NCI-H1436 (cell line): ENCODE measurements at regions not wholly inside any gene's neighbourhood (a gene's known extent, or its start where the extent isn't known, plus 50 kb on each side); places are given as distances from the start of the nearest gene placed in this dataset.
"Not testable (repeated sequence)": the region's sequence is repeated elsewhere in the genome, so short reads cannot be mapped to it uniquely, and the experiment has no call there.

ENCODE experiments used
- DNase-seq: peaks from one replicate; lab custom pipeline; 2025; lab: John Stamatoyannopoulos, UW

DNA sequence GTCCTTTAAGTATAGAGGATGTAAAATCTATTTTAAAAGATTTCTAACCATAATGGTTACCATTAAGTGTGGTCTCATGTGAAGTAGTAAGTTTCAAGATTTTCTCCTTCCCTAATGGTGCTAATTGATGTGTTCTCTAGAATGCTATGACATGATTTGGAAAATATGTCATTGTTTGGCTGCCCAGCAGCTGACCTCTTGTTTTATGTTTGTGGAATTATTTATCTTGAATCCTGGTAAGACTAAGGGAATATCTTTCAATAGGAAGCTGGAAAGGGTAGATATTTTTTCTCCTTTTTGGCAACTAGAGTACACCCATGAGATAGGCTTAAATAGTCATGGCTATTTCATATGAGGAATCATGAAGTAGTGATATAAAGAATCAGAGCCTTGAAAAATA, 139.8 kb upstream of the CHODL start:
- no peak for DNase-seq

GRCh38 chr21:18096413-18096812, 148.2 kb upstream of the CHODL start:
- DNase-seq, result not testable (repeated sequence)

- no peak for DNase-seq
These were observed 154.8 kb upstream of the CHODL start for GRCh38 chr21:18089786-18090185.

GRCh38 chr21:18070392-18070791, 174.2 kb upstream of the CHODL start:
- no peak for DNase-seq

GRCh38 chr21:18069875-18070274, 174.8 kb upstream of the CHODL start:
- no peak for DNase-seq

DNA sequence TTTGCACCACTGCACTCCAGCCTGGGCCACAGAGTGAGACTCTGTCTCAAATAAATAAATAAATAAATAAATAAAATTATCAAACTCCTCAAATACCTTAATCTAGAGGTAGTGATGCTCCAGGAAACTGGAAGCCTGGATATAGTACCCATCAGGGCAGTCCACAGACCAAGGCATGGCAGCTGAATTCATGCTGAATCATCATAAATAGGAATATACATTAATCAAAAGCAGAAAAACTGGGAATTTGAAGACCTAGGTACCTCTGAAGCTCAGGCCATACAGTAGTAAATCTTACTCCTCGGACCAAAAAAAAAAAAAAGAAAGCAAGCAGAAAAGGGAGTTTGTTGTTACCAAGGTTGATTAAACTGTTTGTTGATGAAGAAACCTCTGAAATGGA, 184.2 kb upstream of the CHODL start:
- no peak for DNase-seq

DNA sequence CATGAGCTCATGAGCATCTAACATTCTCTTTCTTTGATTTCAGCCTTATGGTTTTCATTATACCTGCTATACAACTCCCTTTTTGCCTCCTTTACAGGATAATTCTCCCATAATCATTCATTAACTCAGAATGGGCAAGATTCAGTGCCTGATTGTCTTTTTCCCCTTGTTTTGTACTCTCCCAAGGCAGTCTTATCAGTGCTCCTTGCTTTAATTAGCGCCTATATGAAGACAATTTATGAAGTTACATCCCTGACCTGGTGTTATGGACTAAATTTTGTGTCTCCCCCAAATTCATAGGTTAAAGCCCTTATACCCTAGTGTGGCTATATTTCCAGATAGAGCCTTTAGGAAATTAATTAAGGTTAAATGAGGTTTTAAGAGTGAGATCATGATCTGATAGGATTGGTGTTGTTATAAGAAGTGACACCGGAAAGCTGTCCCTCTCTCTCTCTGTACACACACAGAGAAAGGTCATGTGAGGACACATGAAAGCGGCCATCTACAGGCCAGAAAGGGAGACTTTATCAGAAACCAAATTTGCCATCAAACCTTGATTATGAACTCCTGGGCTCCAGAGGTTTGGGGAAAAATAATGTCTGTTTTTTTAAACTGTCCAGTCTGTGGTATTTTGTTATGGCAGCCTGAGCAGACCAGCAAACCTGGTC, 185.8 kb upstream of the CHODL start:
- DNase-seq, result no peak

DNA sequence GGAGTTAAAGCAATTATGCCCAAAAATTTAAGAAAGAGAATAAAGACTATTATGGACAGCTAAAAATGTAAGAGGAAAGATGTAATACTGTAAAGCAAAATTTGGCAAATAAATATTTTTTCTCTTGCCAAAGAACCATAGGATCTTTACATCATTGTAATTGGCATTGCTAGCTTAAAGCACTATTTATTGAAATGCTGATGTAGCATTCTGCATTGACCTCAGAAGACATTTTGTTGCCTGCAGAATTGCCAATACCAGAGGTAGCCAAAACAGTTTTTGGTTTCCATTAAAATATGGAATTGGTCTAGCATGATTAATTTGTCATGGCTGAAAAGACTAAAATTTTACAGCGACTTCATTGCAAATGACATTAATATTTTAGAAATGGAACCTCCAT, 191.5 kb upstream of the CHODL start:
- no peak for DNase-seq

GRCh38 chr21:18049461-18049860, 195.2 kb upstream of the CHODL start:
- no peak for DNase-seq

- DNase-seq, result peak; percentile 26
These were observed 203.6 kb upstream of the CHODL start for GRCh38 chr21:18041012-18041411.

GRCh38 chr21:18030248-18030647, 211.1 kb upstream of the C21orf91 start:
- no peak for DNase-seq

GRCh38 chr21:18026359-18026758, 207.2 kb upstream of the C21orf91 start:
- DNase-seq, result no peak

- DNase-seq, result no peak
These were observed 204.6 kb upstream of the C21orf91 start for GRCh38 chr21:18023711-18024110.

GRCh38 chr21:18023157-18023556, 204.0 kb upstream of the C21orf91 start:
- DNase-seq, result no peak

GRCh38 chr21:18007121-18007520, 188.0 kb upstream of the C21orf91 start:
- DNase-seq, result no peak

GRCh38 chr21:18006691-18007090, 187.5 kb upstream of the C21orf91 start:
- no peak for DNase-seq

GRCh38 chr21:18002393-18002792, 183.2 kb upstream of the C21orf91 start:
- no peak for DNase-seq

GRCh38 chr21:18000981-18001686, 182.0 kb upstream of the C21orf91 start:
- no peak for DNase-seq

DNA sequence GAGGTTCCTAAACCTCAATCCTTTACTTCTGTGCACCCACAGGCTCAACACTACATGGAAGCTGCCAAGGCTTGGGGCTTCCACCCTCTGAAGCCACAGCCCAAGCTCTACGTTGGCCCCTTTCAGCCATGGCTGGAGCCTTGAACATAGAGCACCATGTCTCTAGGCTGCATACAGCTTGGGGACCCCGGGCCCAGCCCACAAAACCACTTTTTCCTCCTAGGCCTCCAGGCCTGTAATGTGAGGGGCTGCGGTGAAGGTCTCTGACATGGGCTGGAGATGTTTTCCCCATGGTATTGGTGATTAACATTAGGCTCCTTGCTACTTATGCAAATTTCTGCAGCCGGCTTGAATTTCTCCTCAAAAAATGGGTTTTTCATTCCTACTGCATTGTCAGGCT, 179.4 kb upstream of the C21orf91 start:
- DNase-seq, result not testable (repeated sequence)

- no peak for DNase-seq
These were observed 170.6 kb upstream of the C21orf91 start for GRCh38 chr21:17989780-17990179.

GRCh38 chr21:17988102-17988437, 168.9 kb upstream of the C21orf91 start:
- no peak for DNase-seq

DNA sequence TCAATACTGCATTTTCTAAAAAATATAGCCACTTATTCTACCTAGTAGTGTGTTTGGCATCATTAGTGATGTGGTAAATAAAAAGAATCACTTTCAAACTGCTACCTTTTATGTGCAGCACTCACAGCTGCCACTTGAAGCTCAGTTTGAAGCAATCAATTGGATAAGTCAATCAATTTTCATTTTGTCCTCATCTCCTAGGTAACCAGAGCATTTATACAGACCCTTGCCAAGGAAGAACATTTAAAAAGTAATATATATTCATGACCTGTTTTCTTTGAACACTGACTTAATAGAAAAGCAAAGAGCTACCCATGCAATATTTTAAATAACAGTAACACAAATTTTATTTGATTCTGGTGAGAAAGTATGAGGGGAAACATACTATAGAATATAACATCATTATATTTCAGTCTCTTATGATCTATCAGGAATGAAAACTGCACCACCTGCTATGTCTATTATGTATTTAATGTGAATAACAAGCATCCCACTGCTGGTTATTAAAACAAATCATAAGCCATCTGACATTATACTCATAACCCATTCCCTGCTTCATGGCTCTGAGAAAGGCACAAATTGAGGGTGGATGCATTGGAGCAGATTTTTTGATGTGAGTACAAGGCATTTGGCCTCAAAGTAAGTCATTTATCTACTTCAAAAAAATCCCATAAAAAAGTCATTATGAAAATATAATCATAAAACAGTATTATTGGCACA, 168.4 kb upstream of the C21orf91 start:
- DNase-seq, result peak; percentile 38

DNA sequence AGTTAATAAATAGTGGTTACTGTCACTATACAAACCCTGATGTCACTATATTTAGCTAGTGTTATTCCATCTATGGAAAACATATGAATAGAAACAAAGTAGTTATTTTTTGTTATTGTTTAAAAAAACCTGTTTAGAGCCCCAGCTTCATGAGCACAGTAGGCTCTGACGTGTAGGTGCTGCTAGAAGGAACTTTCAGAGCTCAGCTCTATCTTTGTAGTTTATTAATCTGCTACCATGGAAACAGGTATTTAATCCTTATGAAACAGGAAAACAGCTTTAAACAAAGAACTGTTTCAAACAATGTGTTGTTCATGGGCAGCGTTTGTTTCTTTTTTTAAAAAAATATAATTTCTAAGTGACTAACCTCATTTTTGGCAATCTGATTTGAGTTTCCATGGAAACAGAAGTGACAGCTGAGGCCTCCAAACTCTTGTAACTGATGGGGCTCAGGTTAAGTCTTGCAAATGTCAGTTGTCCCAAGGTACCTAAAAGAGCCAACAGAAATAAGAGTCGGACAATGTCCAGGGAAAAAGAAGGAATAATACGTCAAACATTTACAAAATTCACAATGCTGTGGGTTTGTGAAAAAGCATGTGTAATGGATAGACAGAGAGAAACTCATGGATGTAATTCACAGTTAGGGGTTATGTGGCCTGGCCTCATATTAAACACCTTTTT, 162.0 kb upstream of the C21orf91 start:
- DNase-seq, result no peak
